ENCODE measurements at regions not wholly inside any gene's neighbourhood (a gene's known extent, or its start where the extent isn't known, plus 50 kb on each side); places are given as distances from the start of the nearest gene placed in this dataset.

GRCh38 chr3:28138043-28138610 lies 103.3 kb upstream of the CMC1 start:
- no peak overlapping the region for H2AFZ ChIP-seq (ENCODE audit: low read depth, low read length, poor library complexity, severe bottlenecking)
- H3K4me2 ChIP-seq (ENCODE audit: low read length): no peak overlapping the region
- ATAC-seq: no peak
- TF ChIP-seq SRF (IDR thresholded peaks at IDR 0.05; ENCODE audit: low read depth) (no peak), CBX3 (IDR thresholded peaks at IDR 0.05; ENCODE audit: low read depth) (no peak), ELF1 (IDR thresholded peaks at IDR 0.05; ENCODE audit: borderline replicate concordance, low read depth) (no peak), EZH2phosphoT487 (IDR thresholded peaks at IDR 0.05; ENCODE audit: borderline replicate concordance) (no peak), MAX (IDR thresholded peaks at IDR 0.05) (no peak), JUND (IDR thresholded peaks at IDR 0.05) (no peak), SIN3A (IDR thresholded peaks at IDR 0.05; ENCODE audit: low read depth) (no peak), YY1 (IDR thresholded peaks at IDR 0.05; ENCODE audit: extremely low read depth, insufficient replicate concordance, low read depth, low read length) (no peak), POLR2AphosphoS5 (IDR thresholded peaks at IDR 0.05; ENCODE audit: low read depth, low read length) (no peak), POLR2A (IDR thresholded peaks at IDR 0.05; ENCODE audit: borderline replicate concordance, extremely low read depth, insufficient read depth, insufficient read length) (no peak), CEBPB (IDR thresholded peaks at IDR 0.05; ENCODE audit: low read depth) (no peak), REST (IDR thresholded peaks at IDR 0.05; ENCODE audit: low read depth) (no peak), SP1 (IDR thresholded peaks at IDR 0.05; ENCODE audit: low read depth) (no peak), TCF7L2 (IDR thresholded peaks at IDR 0.05; ENCODE audit: borderline replicate concordance, extremely low read depth, insufficient read depth, insufficient read length) (no peak), RAD21 (IDR thresholded peaks at IDR 0.05; ENCODE audit: low read depth) (no peak), ZNF274 (IDR thresholded peaks at IDR 0.05; ENCODE audit: low read depth, low read length) (no peak), FOSL1 (IDR thresholded peaks at IDR 0.05; ENCODE audit: low read depth) (no peak)
- TF ChIP-seq, protein P1, sequence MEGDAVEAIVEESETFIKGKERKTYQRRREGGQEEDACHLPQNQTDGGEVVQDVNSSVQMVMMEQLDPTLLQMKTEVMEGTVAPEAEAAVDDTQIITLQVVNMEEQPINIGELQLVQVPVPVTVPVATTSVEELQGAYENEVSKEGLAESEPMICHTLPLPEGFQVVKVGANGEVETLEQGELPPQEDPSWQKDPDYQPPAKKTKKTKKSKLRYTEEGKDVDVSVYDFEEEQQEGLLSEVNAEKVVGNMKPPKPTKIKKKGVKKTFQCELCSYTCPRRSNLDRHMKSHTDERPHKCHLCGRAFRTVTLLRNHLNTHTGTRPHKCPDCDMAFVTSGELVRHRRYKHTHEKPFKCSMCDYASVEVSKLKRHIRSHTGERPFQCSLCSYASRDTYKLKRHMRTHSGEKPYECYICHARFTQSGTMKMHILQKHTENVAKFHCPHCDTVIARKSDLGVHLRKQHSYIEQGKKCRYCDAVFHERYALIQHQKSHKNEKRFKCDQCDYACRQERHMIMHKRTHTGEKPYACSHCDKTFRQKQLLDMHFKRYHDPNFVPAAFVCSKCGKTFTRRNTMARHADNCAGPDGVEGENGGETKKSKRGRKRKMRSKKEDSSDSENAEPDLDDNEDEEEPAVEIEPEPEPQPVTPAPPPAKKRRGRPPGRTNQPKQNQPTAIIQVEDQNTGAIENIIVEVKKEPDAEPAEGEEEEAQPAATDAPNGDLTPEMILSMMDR (IDR thresholded peaks at IDR 0.05 in 2 of 3, conservative IDR thresholded peaks at IDR 0.05 in 1 of 3; ENCODE audit: borderline replicate concordance in 1 of 3, insufficient read depth in 1 of 3, low read depth in 2 of 3, low read length in 2 of 3): no peak
- TF ChIP-seq, protein P2, sequence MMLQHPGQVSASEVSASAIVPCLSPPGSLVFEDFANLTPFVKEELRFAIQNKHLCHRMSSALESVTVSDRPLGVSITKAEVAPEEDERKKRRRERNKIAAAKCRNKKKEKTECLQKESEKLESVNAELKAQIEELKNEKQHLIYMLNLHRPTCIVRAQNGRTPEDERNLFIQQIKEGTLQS (IDR thresholded peaks at IDR 0.05): no peak
- H3K9ac ChIP-seq (ENCODE audit: low read length): no peak overlapping the region
- H3K9me2 ChIP-seq (ENCODE audit: insufficient read depth): no peaks in the 10 kb centered on the region
- no peaks in the 10 kb centered on the region for H3K4me1 ChIP-seq (ENCODE audit: control insufficient read depth in 1 of 2, insufficient read depth in 2 of 2, low read length in 2 of 2)
- intact Hi-C loops (cut with micrococcal nuclease): no loop called here
- no peaks in the 10 kb centered on the region for H3K9me3 ChIP-seq (ENCODE audit: control insufficient read depth in 1 of 2, insufficient read depth in 1 of 2, low read depth in 1 of 2, low read length in 2 of 2)
- ChIA-PET CTCF (no interaction called here), RAD21 (ENCODE audit: low non-redundant PET in 1 of 2, low total read pairs in 2 of 2, uncharacterized antibody in 2 of 2, unreplicated experiment in 2 of 2) (interaction anchor here in 1 of 2 experiments (0.6 kb wide), 1 partner anchor 117 kb away, joined by 3 read pairs; no protein-coding TSS in a partner anchor), POLR2A (no interaction called here)
- no peak overlapping the region for H3K27ac ChIP-seq (ENCODE audit: low read depth, low read length)
- no peaks in the 10 kb centered on the region for H3K36me3 ChIP-seq (ENCODE audit: control insufficient read depth in 1 of 2, insufficient read depth in 2 of 2, low read length in 2 of 2)
- BruUV-seq (replicated peaks): no TSS peak
- H3K27me3 ChIP-seq (ENCODE audit: insufficient read depth, low read length): no peaks in the 10 kb centered on the region
- no peak for DNase-seq (ENCODE audit: low read depth, low spot score)
- H4K20me1 ChIP-seq (ENCODE audit: insufficient read depth): no peaks in the 10 kb centered on the region
- no peak overlapping the region for H3K4me3 ChIP-seq (replicated peaks in 1 of 2; ENCODE audit: low read depth in 1 of 2, low read length in 2 of 2)
- no peaks in the 10 kb centered on the region for H3K79me2 ChIP-seq (ENCODE audit: insufficient read depth, low read length)
